NCI-H128 (cell line): ENCODE measurements at regions not wholly inside any gene's neighbourhood (a gene's known extent, or its start where the extent isn't known, plus 50 kb on each side); places are given as distances from the start of the nearest gene placed in this dataset.

Experiments used
- DNase-seq: peaks from one replicate; lab custom pipeline; 2025; ENCODE audit not compliant: unreplicated experiment; lab: John Stamatoyannopoulos, UW

DNA sequence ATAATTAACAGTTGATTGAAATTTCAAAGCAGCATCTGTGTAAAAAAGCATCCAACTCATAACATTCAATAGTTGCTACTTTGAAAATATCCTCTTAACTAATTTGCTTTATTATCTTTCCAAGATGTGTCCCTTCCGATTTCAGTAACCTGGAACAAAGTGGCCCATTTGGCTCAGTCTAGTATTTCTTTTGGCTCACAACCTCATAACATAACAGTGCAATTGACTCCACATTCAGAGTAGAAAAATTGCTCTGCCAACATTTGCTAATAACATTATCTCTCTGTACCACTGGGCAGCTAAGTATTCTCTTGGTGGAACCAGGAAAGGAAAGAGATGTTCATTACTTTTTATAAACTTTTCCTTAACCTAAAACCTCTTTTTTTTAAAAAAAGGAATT is 571.1 kb upstream of the ARGLU1 start:
- no peak for DNase-seq

DNA sequence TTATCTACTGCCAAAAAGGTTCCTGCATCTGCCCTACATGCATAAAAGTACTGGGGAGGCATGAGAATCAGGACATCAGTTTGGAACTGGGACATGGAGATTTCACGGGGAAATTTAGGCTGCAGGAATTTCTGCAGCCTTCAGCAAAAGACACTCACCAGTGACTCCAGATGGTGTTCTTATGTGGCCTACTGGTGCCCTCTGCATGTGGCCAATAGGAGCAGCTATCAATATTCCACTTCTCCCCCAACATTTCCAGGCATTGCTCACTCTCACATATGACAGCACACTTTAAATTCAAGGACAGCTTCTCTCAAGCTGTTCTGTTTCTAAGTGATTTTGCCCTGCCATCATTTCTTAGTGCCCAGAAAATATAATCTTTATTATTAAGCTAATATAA is 570.5 kb upstream of the ARGLU1 start:
- no peak for DNase-seq

DNA sequence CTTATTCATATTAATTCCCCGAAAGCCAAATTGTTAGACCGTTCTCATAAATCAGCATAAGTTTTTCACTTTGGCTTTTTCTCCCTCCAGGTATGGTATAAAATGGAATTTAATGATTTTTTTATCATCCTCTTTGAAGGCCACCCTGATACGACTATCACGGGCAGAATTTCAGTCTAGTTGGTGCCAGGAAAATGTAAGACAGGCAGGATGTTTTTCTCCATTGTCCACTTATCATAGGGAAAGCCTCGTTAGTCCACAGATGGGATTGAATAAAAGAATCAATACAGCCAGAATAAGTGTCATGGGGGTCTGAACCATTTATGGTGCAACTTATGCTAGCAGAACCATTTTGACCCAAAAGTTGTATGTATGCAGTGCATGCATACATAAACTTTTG is 566.0 kb upstream of the ARGLU1 start:
- no peak for DNase-seq

DNA sequence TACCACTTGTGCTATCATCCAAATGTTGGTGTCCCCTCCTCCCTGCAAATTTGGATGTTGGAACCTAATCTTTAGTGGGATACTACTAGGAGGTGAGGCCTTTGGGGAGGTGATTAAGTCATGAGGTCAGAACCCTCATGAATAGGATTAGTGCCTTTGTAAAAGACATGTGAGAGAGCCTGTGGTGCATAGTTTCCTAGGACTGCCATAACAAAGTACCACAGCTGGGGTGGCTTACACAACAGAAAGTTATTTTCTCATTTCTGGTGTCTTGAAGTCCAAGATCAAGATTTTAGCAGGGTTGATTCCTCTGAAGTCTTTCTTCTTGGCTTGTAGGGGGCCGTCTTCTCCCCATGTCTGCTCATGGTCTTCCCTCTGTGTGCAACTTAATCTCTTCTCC is 562.6 kb upstream of the ARGLU1 start:
- no peak for DNase-seq

DNA sequence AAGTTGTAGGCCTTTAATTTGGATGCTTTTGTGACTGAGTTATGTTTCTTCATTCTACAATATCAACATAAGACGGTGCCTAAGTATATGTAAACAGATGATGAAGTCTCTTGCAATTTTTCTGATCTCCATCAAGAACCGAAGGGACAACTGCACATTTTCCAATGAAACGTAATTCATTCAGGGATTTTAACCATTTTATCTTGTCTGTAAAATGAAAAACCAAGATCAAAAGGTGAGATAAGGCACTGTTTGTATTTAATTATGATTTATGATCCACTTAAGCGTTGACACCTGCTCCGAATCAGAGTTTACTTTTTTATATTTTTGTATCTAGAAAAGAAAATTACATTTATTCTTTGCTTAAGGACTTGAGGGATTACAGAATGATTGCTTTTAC is 556.8 kb upstream of the ARGLU1 start:
- DNase-seq: no peak

DNA sequence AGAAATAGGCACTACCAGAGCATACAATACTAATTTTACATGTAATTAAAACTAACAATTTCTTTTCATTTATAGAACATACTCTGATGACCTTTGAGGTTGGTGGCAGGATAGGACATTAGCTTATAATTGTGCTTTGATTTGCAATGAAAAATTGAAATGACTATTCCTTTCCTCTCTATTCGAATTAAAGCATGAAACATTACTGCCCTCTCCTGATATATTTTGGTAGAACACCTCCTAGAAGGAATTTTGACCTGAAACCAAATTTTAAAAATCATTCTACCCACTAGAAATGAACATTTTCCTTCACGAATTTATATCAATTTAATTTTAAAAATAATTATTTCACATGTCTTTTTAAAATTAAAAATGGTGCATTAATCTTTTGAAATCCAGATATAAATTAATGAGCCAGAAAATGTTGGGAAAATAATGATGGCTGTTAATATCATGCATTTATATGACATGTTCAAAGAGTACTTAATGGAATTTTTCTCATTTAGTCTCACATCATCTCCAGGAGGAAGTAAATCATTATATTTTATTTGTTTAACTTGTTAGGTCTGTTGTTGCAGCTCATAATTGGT is 556.3 kb upstream of the ARGLU1 start:
- no peak for DNase-seq

DNA sequence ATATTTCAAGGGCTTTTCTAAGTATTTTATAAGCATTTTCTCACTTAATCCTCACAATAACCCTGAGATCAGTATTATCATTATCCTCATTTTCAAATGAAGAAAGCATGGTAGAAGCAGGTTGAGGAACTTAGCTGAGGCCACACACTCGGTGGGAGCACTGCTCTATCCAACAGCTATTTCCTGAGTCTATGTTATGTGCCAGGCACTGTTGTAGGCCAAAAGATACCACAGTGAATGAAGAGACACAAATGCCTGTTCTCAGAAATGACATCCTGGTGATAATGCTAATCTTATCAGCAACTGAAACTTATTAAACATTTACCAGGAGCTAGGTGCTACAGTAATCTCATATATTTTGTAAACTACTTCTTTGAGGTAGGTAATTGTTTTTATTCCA is 553.9 kb upstream of the ARGLU1 start:
- DNase-seq: no peak

DNA sequence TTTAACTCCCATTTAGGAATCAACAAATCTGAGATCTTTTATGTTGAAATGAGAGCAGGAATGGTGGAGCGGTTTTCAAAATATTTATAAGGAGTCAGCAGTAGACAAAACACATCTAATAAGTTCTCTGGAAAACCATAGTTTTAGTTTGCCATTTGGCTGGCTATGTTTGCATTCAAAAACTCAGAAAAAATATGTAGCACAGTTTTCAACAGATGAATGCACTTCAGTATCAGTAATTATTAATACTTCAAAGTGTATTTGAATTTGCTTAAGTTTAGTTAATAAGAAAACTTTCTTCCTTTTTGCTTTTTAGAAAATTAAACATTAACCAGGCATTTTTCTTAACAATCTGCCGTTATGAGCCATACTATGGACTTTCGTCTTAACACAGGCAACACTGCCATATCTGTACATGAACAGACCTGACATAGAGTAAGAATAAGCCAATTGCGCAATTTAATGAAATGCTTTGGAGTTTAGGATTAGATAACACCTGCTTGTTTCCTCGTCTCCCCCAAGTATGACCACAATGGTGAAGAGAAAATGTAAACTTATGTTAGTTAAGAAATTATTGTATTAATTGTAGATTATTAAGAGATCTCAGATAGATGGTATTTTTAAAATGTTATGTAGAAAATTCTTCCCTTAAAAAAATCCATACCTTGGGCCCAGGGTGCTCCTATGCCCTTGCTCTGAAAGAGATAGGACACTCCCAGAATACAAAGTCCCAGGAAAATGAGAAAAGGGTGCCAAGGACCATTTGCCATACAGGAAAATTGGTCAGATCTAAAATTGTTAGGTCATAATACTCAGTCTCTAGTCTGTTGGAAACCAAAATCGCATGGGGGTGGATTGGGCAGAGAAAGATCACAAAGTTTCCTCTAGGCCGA is 552.3 kb upstream of the ARGLU1 start:
- DNase-seq: no peak

DNA sequence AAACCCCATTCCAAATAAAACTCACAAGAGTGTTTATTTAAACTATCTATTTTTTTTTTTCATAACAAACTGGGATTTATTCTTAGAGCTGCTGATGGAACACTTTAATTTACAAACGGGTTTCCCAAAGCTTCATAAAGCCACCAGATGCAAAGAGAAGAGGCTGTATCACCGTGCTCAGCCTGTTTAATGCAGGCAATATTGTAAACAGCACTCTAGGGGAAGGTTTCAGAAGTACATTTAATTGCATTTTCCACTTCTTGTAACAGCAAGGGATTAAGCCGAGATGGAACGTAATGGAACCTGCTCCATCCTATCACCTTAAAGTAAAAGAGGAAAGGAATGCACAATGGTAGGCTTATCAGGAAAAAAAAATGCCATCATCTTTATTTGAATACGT is 550.6 kb upstream of the ARGLU1 start:
- DNase-seq: no peak

DNA sequence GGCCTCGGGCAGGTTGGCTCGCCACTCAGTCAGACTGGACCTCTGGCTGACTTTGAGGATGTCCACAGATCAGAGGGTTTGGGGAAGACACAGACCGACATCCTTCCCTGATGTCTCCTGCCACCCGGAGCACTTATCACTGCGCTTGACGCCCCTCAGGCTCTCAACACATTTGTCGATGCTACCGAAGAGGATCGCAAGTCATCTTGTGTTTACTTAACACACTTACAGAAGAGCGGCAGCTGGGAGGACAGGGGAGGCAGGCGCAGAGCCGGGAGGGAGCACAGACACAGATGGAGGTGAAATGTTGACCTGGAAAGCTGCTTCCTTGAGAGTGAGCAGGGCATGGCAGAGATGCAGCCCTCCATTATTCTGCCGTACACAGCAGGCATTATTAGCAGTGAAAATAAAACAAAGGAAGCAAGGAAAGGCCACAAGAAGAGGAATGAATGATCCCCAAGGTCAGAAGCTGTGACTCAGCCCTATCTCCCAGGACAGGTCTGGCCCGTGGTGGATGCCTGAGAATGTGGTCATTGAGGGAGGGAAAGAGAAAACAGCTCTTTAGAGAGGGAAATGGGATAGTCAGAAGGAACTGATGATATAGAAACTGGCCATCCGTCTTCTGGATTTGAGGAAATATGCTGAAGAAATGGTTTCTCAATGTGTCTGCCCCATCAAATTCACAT is 549.5 kb upstream of the ARGLU1 start:
- no peak for DNase-seq

DNA sequence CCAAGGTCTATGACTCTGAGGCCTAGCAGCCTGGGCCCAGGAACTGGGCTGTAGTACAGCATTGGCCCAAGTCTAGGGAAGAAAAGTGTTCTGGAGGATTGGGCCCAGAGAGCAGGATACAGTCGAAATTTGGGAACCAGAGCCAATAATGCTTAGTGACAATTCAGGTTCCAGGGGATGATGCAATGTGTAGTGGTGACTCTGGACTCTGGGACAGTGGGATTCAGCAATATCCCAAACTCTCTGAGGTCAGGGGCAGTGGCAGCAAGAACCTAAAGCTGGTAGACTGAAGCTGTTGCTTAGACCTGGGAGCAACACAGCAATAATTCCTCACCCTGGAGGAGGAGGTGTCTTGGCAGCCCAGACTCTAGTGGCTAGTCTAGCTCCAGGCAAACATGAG is 545.5 kb upstream of the ARGLU1 start:
- no peak for DNase-seq

DNA sequence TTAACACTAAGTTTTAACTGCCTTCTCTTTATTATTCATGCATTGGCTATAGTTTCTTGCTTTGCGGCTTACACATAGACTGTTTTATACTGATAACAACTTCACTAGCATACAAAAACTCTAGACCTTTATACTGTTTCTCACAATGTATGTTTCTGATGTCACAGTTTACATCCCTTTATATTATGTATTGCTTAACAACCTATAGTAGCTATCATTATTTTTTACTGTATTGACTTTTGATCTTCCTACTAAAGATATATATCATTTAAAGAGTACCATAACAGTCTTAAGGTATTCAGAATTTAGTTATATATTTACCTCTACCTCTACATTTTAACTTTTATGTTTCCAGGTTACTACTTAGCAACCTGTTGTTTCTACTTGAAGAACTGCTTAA is 543.3 kb upstream of the ARGLU1 start:
- no peak for DNase-seq

DNA sequence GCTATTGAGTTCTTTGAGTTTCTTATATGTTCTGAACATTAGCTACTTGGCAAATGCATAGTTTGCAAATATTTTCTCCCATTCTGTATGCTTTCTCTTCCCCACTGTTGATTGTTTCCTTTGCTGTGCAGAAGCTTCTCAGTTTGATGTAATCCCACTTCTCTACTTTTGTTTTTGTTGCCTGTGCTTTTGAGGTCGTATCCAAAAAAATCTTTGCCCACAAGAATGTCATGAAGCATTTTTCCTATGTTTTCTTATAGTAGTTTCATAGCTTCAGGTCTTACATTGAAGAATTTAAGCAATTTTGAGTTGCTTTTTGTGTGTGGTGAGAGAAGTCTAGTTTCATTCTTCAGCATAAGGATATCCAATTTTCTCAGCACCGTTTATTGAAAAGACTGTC is 536.7 kb upstream of the ARGLU1 start:
- no peak for DNase-seq

DNA sequence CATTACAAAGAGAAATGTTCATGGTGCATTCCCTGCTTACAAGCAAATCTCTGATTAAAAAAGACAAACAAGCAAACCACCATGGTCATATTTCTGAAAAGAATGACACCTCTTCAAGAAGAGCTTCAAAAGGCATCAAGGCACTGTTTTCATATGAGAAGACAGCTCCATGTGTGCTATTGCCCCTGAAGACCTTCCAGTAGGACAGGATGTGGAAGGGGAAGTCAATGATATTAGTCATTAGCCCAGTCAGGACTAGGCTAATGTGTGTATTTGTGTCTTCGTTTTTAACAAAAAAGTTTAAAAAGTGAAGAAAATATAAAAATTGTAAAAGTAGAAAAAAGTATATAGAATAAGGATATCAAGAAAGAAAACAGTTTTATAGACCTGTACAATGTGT is 534.7 kb upstream of the ARGLU1 start:
- no peak for DNase-seq

DNA sequence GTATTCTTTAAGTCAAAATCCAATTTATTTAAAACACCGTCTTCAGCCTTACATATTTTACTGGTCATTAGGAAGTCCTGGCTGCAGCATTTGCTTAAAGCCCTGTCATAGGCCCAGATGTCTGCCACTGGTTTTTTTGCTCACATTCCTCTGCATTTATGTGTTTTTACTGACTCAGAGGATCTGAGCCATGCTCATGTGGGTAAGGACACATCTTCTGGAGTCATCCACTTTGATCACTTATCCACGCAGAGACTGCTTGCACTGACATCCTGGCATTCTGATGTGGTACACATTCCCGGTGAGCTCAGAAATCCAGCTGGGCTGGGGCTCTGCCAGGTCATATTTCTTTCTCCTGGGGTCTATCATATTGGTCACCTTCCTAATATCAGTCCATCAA is 531.7 kb upstream of the ARGLU1 start:
- no peak for DNase-seq

DNA sequence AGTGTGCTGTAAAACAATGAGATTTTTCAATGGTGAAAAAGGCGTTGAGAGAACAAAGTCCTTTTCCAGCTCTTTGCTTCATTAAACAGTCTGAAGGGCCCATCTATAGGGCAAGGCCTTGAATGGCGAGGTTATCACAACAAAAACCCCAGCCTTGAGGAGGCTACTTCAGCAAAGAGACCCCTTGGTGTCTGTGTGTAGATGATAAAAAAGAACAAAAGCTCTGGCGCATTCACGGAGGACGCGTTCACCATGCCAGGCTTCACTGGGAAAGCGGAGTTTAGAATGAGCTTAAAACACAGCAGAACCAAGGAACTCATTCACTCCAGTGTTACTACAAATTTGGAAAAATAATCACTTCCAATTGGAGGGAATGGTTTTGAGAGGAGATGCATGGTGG is 530.0 kb upstream of the ARGLU1 start:
- no peak for DNase-seq

DNA sequence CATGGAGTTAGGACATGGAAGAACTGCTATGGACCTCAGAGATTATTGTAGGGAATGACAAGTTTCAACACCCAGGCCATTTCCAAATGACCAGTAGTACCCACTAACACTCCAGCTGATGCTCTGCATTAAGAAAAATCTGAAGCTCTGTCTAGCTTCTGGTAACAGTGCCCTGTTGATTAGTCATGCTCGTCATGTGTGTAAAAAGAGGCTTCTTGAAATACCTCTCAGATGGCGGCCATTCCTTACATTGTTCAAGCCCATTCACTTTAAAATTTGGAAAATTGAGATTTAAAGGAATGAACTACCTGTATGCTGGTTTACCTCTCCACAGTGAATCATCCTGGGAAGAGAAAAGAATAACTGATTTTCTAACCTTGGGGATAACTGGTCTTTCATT is 527.9 kb upstream of the ARGLU1 start:
- no peak for DNase-seq

DNA sequence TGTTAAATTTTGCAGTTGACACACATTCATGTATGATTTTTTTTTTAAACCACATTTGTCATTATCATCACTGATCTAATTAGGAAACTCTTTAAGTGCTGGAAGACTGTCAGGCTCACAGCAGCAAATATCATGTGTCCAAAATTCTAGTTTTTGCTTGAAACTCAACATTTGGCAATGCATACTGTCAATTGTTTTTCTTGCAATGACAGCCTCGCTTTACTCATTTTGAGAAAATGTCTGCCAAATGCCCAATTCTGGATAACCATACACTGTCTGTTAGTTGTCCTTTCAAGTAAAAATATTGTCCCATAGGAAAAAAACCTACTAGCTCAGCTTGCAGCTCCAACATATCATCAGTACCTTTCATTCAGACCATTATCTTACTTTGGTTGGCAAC is 523.9 kb upstream of the ARGLU1 start:
- no peak for DNase-seq

DNA sequence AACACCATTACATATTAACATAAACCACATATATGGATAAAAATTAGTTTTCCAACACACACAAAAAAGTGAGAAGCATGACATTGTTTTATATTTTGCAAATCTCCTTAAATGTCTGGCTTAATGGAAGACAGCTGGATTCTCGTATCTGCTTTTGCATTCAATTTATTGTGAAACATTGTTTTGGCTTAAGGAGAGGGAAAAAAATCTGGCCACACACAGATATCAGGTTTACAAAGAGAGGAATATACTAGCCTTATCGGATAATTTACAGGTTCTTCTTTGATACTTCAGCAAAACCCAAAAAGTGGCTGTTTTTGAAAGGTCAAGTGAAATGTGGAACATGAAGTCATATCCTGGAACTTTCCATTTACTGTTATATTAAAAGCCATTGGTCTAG is 523.5 kb upstream of the ARGLU1 start:
- no peak for DNase-seq

DNA sequence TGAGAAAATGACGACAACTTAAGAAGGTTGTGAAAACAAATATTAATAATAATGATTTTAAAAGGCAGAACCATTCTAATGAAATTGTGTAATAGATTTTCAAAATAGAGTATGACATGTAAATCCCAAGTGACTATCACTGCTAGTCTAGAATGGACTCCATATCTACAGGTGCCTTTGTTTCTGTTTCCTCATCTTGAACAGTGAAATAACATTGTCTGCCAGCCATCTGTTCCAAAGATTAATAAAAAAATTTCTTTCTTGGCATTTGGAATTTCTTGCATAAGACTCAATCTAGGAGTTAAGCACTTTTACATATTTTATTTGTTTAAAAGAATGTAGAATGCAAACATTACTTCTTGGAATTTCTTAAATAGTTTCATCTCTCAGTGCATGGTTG is 520.1 kb upstream of the ARGLU1 start:
- no peak for DNase-seq

DNA sequence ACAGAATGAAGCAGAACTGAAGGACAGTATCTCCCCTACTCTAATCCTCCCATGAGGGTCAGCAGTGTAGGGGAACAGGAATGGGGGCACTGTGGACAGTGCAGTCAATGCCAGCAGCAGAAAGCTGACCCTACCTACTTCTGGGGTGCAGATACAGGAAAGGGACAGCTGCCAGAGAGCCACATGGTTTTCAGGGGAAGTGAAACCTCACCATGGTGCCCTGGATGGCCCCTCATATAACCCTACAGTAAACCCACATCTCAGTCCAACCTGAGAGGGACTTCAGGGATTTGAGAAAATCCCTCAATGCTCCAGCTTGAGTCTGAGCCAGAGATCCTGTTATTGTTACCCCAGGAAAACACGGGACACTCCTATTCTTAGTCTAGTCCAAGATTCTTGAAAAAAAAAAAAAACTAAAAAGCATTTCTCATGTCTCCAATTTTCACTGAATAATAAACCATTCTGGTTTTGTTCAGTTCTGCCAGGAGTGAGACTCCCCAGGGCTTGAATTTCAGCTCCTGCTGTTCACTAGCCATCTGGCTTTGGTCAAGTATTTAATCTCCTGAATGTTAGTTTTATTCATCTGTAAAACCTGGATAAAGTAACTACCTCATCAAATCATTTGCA is 511.6 kb upstream of the ARGLU1 start:
- no peak for DNase-seq

DNA sequence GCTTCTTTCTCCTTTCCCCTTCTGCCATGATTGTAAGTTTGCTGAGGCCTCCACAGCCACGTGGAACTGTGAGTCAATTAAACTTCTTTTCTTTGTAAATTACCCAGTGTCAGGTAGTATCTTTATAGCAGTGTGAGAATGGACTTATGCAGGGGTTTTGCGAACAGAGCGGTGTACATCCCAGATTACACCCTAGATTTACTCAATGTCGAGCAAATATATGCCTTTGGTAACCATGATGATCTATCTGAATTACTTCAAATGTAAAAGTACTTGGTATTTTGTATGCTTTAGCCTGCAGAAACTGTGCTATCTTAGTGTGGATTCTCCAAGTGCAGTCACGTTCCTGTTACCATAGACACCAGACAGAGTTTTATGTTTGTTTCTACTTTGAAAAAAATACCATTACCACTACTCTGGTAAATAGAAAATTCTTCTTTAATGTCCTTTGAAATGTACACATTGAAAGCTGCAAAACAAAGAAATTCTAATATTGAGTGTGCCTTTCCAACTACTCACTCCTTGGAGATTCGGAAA is 510.4 kb upstream of the ARGLU1 start:
- no peak for DNase-seq
